Amniotic epithelial cell (primary cell): ENCODE measurements at regions not wholly inside any gene's neighbourhood (a gene's known extent, or its start where the extent isn't known, plus 50 kb on each side); places are given as distances from the start of the nearest gene placed in this dataset.
"Not testable (repeated sequence)": the region's sequence is repeated elsewhere in the genome, so short reads cannot be mapped to it uniquely, and the experiment has no call there.

Experiments
- DNase-seq: peaks from one replicate; pipeline ENCODE4 v3.0.0-alpha.2; 2010; ENCODE audit warnings: low read depth

GRCh38 chr17:14622615-14623101 lies 321.8 kb downstream of the HS3ST3B1 start:
- no peak for DNase-seq

GRCh38 chr17:14621826-14622614 lies 321.1 kb downstream of the HS3ST3B1 start:
- no peak for DNase-seq

GRCh38 chr17:14619821-14620220 lies 318.9 kb downstream of the HS3ST3B1 start:
- no peak for DNase-seq

- no peak for DNase-seq
These were observed 315.6 kb downstream of the HS3ST3B1 start for GRCh38 chr17:14616528-14616927.

- no peak for DNase-seq
These were observed 304.4 kb downstream of the HS3ST3B1 start for GRCh38 chr17:14605267-14605599.

GRCh38 chr17:14604591-14605266 lies 303.8 kb downstream of the HS3ST3B1 start:
- no peak for DNase-seq

GRCh38 chr17:14596224-14596623 lies 295.3 kb downstream of the HS3ST3B1 start:
- no peak for DNase-seq

- DNase-seq: no peak
These were observed 294.8 kb downstream of the HS3ST3B1 start for GRCh38 chr17:14595656-14596055.

GRCh38 chr17:14594690-14595089 lies 293.8 kb downstream of the HS3ST3B1 start:
- no peak for DNase-seq

- DNase-seq: no peak
These were observed 293.1 kb downstream of the HS3ST3B1 start for GRCh38 chr17:14593956-14594355.

GRCh38 chr17:14590459-14591250 lies 289.8 kb downstream of the HS3ST3B1 start:
- DNase-seq: no peak

- no peak for DNase-seq
These were observed 284.2 kb downstream of the HS3ST3B1 start for GRCh38 chr17:14585099-14585498.

- no peak for DNase-seq
These were observed 282.1 kb downstream of the HS3ST3B1 start for GRCh38 chr17:14582996-14583395.

- DNase-seq: no peak
These were observed 280.4 kb downstream of the HS3ST3B1 start for GRCh38 chr17:14581186-14581830.

GRCh38 chr17:14580499-14580898 lies 279.6 kb downstream of the HS3ST3B1 start:
- no peak for DNase-seq

GRCh38 chr17:14579716-14580115 lies 278.8 kb downstream of the HS3ST3B1 start:
- no peak for DNase-seq

GRCh38 chr17:14575471-14575953 lies 274.6 kb downstream of the HS3ST3B1 start:
- DNase-seq: peak; percentile 3

GRCh38 chr17:14560325-14560724 lies 259.4 kb downstream of the HS3ST3B1 start:
- not testable (repeated sequence) for DNase-seq

GRCh38 chr17:14559264-14560119 lies 258.6 kb downstream of the HS3ST3B1 start:
- no peak for DNase-seq

- DNase-seq: no peak
These were observed 256.6 kb downstream of the HS3ST3B1 start for GRCh38 chr17:14557480-14557879.

- DNase-seq: no peak
These were observed 253.0 kb downstream of the HS3ST3B1 start for GRCh38 chr17:14553847-14554246.
